WTC11 (cell line): ENCODE measurements at regions not wholly inside any gene's neighbourhood (a gene's known extent, or its start where the extent isn't known, plus 50 kb on each side); places are given as distances from the start of the nearest gene placed in this dataset.

ENCODE experiments used
- ATAC-seq: fragments of 200-7000 bp; cut with Tn5 transposase; 2 replicates; pipeline ENCODE4 v1.10.0; 2021; ENCODE audit warnings: mild to moderate bottlenecking, moderate library complexity
- CTCF ChIA-PET: fragments of 300-600 bp; sonication (Branson Sonifier 250); formaldehyde crosslinking; loops from one replicate; lab custom pipeline; 2021; ENCODE audit warnings: antibody characterized with exemption; lab: Charles Lee
- POLR2A ChIA-PET: fragments of 350-600 bp; sonication (Branson Sonifier 250); formaldehyde crosslinking; loops from one replicate; lab custom pipeline; 2021; ENCODE audit warnings: antibody characterized with exemption; lab: Charles Lee
- DNase-seq: peaks from one replicate; pipeline ENCODE4 v3.0.0; 2021; ENCODE audit warnings: low spot score
- H3K27ac Mint-ChIP-seq: 2 replicates; pipeline ENCODE4 v1.8.0; 2021; ENCODE audit warnings: mixed read lengths
- H3K27me3 Mint-ChIP-seq: 2 replicates; pipeline ENCODE4 v1.8.0; 2021; ENCODE audit warnings: low read depth, mild to moderate bottlenecking, moderate library complexity, mixed read lengths
- H3K36me3 Mint-ChIP-seq: 2 replicates; pipeline ENCODE4 v1.8.0; 2021; ENCODE audit warnings: mixed read lengths
- H3K4me1 Mint-ChIP-seq: 2 replicates; pipeline ENCODE4 v1.8.0; 2022; ENCODE audit warnings: mixed read lengths
- H3K4me3 Mint-ChIP-seq: 2 replicates; pipeline ENCODE4 v1.8.0; 2021; ENCODE audit warnings: mild to moderate bottlenecking, moderate library complexity, mixed read lengths
- H3K9me3 Mint-ChIP-seq: 2 replicates; pipeline ENCODE4 v1.8.0; 2021; ENCODE audit warnings: mixed read lengths
- CBFB ChIP-seq: sonication (generic); formaldehyde crosslinking; IDR thresholded peaks from 2 replicates; pipeline ENCODE4 v1.8.1; 2022; ENCODE audit warnings: mild to moderate bottlenecking, low read depth, missing genetic modification reagents
- CREM ChIP-seq: sonication (generic); formaldehyde crosslinking; IDR thresholded peaks from 2 replicates; pipeline ENCODE4 v1.8.1; 2022; ENCODE audit warnings: mild to moderate bottlenecking, missing genetic modification reagents, moderate library complexity
- E2F1 ChIP-seq: sonication (generic); formaldehyde crosslinking; IDR thresholded peaks from 2 replicates; pipeline ENCODE4 v1.8.0; 2022; ENCODE audit warnings: mild to moderate bottlenecking, missing genetic modification reagents
- E2F5 ChIP-seq: sonication (generic); formaldehyde crosslinking; IDR thresholded peaks from 2 replicates; pipeline ENCODE4 v1.8.1; 2022; ENCODE audit warnings: mild to moderate bottlenecking, moderate library complexity, missing genetic modification reagents
- ETV6 ChIP-seq: sonication (generic); formaldehyde crosslinking; IDR thresholded peaks from 2 replicates; pipeline ENCODE4 v1.8.1; 2022; ENCODE audit warnings: mild to moderate bottlenecking, missing genetic modification reagents
- FOXJ3 ChIP-seq: sonication (generic); formaldehyde crosslinking; IDR thresholded peaks from 2 replicates; pipeline ENCODE4 v1.9.0; 2021; ENCODE audit warnings: missing genetic modification reagents, mild to moderate bottlenecking, borderline replicate concordance
- FOXP4 ChIP-seq: sonication (generic); formaldehyde crosslinking; IDR thresholded peaks from 2 replicates; pipeline ENCODE4 v1.8.0; 2022; ENCODE audit warnings: mild to moderate bottlenecking, missing genetic modification reagents
- GABPB1 ChIP-seq: sonication (generic); formaldehyde crosslinking; IDR thresholded peaks from 2 replicates; pipeline ENCODE4 v1.8.1; 2023; ENCODE audit warnings: mild to moderate bottlenecking, missing genetic modification reagents
- GRHL2 ChIP-seq: fragments of 250-450 bp; sonication (Bioruptor Pico); IDR thresholded peaks from 2 replicates; pipeline ENCODE4 v1.8.0; 2022; ENCODE audit warnings: mild to moderate bottlenecking, moderate library complexity; ENCODE audit not compliant: insufficient replicate concordance, severe bottlenecking
- HMGA2 ChIP-seq: fragments of 250-450 bp; sonication (Bioruptor Pico); IDR thresholded peaks from 2 replicates; pipeline ENCODE4 v1.4.0; 2021; ENCODE audit warnings: mild to moderate bottlenecking, moderate library complexity
- SP1 ChIP-seq: sonication (generic); formaldehyde crosslinking; conservative IDR thresholded peaks from 2 replicates; pipeline ENCODE4 v1.8.1; 2022; ENCODE audit warnings: missing genetic modification reagents
- TEAD4 ChIP-seq: sonication (generic); formaldehyde crosslinking; IDR thresholded peaks from 2 replicates; pipeline ENCODE4 v1.8.0; 2022; ENCODE audit warnings: mild to moderate bottlenecking, missing genetic modification reagents
- ZNF121 ChIP-seq: sonication (generic); formaldehyde crosslinking; IDR thresholded peaks from 2 replicates; pipeline ENCODE4 v1.8.0; 2023; ENCODE audit warnings: missing genetic modification reagents
- ZNF425 ChIP-seq: fragments of 250-450 bp; sonication (Bioruptor Pico); conservative IDR thresholded peaks from 2 replicates; pipeline ENCODE4 v1.9.0; 2021; ENCODE audit warnings: mild to moderate bottlenecking
- ZNF512 ChIP-seq: sonication (generic); formaldehyde crosslinking; IDR thresholded peaks from 2 replicates; pipeline ENCODE4 v1.8.1; 2022; ENCODE audit warnings: missing genetic modification reagents, borderline replicate concordance
- TF ChIP-seq, protein P1 (sequence below): fragments of 250-450 bp; sonication (Bioruptor Pico); IDR thresholded peaks from 2 replicates; pipeline ENCODE4 v1.9.0; 2021; ENCODE audit warnings: mild to moderate bottlenecking
- TF ChIP-seq, protein P2 (sequence below): sonication (generic); formaldehyde crosslinking; IDR thresholded peaks from 2 replicates; pipeline ENCODE4 v1.8.1; 2023; ENCODE audit warnings: mild to moderate bottlenecking, missing genetic modification reagents, borderline replicate concordance
- TF ChIP-seq, protein P3 (sequence below): sonication (generic); formaldehyde crosslinking; IDR thresholded peaks from 2 replicates; pipeline ENCODE4 v1.8.1; 2023; ENCODE audit warnings: mild to moderate bottlenecking, missing genetic modification reagents, moderate library complexity
- TF ChIP-seq, protein P4 (sequence below): sonication (generic); formaldehyde crosslinking; IDR thresholded peaks from 2 replicates; pipeline ENCODE4 v1.8.1; 2022; ENCODE audit warnings: low read depth, missing genetic modification reagents, borderline replicate concordance

- TF ChIP-seq ZNF512 (CRISPR knock-in tag) (no peak), FOXJ3 (CRISPR knock-in tag) (no peak)
- TF ChIP-seq, all 79 proteins: peak for 0
Observed at GRCh38 chr6:86789779-86790411, 147.4 kb upstream of the HTR1E start (continued).

DNA sequence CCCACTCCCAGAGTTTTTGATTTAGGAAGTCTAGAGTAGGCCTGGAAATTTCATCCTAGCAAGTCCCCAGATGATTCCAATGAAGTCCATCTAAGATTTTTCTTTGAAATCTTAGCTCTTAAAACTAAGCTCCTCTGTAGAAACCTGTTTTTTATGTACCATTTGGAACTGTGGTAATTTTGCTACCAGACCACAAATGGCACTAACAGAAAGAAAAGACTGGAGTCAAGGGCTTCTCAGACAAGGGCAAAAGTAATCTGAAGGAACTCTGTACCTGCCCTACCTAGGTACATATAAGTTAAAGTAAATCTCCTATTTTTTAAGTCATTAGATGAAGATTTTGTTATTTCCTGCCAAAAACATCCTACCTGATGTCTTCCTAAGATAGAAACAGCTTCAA is 155.0 kb upstream of the HTR1E start:
- Mint-ChIP-seq H3K27ac (no peak overlapping the region), H3K9me3 (no peaks in the 10 kb centered on the region), H3K4me1 (no peaks in the 10 kb centered on the region), H3K4me3 (no peak overlapping the region), H3K36me3 (no peaks in the 10 kb centered on the region), H3K27me3 (no peaks in the 10 kb centered on the region)
- DNase-seq (no peak), ATAC-seq (0 out of 2 replicates have a peak, but pooled peaks have one; percentile 39)
- TF ChIP-seq SP1 (no peak), ZNF425 (CRISPR knock-in tag) (no peak), GRHL2 (CRISPR knock-in tag) (no peak), GABPB1 (no peak), CREM (CRISPR knock-in tag) (no peak), ETV6 (CRISPR knock-in tag) (no peak), HMGA2 (CRISPR knock-in tag) (no peak), ZNF121 (CRISPR knock-in tag) (no peak), E2F5 (no peak), E2F1 (CRISPR knock-in tag) (no peak), FOXP4 (CRISPR knock-in tag) (no peak), CBFB (CRISPR knock-in tag) (no peak), TEAD4 (CRISPR knock-in tag) (no peak)
- TF ChIP-seq, protein P1, sequence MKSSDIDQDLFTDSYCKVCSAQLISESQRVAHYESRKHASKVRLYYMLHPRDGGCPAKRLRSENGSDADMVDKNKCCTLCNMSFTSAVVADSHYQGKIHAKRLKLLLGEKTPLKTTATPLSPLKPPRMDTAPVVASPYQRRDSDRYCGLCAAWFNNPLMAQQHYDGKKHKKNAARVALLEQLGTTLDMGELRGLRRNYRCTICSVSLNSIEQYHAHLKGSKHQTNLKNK (CRISPR knock-in tag), result no peak
- TF ChIP-seq, protein P2, sequence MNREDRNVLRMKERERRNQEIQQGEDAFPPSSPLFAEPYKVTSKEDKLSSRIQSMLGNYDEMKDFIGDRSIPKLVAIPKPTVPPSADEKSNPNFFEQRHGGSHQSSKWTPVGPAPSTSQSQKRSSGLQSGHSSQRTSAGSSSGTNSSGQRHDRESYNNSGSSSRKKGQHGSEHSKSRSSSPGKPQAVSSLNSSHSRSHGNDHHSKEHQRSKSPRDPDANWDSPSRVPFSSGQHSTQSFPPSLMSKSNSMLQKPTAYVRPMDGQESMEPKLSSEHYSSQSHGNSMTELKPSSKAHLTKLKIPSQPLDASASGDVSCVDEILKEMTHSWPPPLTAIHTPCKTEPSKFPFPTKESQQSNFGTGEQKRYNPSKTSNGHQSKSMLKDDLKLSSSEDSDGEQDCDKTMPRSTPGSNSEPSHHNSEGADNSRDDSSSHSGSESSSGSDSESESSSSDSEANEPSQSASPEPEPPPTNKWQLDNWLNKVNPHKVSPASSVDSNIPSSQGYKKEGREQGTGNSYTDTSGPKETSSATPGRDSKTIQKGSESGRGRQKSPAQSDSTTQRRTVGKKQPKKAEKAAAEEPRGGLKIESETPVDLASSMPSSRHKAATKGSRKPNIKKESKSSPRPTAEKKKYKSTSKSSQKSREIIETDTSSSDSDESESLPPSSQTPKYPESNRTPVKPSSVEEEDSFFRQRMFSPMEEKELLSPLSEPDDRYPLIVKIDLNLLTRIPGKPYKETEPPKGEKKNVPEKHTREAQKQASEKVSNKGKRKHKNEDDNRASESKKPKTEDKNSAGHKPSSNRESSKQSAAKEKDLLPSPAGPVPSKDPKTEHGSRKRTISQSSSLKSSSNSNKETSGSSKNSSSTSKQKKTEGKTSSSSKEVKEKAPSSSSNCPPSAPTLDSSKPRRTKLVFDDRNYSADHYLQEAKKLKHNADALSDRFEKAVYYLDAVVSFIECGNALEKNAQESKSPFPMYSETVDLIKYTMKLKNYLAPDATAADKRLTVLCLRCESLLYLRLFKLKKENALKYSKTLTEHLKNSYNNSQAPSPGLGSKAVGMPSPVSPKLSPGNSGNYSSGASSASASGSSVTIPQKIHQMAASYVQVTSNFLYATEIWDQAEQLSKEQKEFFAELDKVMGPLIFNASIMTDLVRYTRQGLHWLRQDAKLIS (CRISPR knock-in tag), result no peak
- TF ChIP-seq, protein P3, sequence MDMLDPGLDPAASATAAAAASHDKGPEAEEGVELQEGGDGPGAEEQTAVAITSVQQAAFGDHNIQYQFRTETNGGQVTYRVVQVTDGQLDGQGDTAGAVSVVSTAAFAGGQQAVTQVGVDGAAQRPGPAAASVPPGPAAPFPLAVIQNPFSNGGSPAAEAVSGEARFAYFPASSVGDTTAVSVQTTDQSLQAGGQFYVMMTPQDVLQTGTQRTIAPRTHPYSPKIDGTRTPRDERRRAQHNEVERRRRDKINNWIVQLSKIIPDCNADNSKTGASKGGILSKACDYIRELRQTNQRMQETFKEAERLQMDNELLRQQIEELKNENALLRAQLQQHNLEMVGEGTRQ (CRISPR knock-in tag), result no peak
- TF ChIP-seq, protein P4, sequence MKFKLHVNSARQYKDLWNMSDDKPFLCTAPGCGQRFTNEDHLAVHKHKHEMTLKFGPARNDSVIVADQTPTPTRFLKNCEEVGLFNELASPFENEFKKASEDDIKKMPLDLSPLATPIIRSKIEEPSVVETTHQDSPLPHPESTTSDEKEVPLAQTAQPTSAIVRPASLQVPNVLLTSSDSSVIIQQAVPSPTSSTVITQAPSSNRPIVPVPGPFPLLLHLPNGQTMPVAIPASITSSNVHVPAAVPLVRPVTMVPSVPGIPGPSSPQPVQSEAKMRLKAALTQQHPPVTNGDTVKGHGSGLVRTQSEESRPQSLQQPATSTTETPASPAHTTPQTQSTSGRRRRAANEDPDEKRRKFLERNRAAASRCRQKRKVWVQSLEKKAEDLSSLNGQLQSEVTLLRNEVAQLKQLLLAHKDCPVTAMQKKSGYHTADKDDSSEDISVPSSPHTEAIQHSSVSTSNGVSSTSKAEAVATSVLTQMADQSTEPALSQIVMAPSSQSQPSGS (CRISPR knock-in tag), result no peak
- ChIA-PET CTCF (interaction anchor here (0.6 to 1.4 kb wide), 5 partner anchors 66 to 155 kb away, joined by 4 to 5 read pairs (median 4); partner anchors contain the start of gene HTR1E), POLR2A (no interaction called here)
